NCI-H748 (cell line): ENCODE measurements at regions not wholly inside any gene's neighbourhood (a gene's known extent, or its start where the extent isn't known, plus 50 kb on each side); places are given as distances from the start of the nearest gene placed in this dataset.
"Not testable (repeated sequence)": the region's sequence is repeated elsewhere in the genome, so short reads cannot be mapped to it uniquely, and the experiment has no call there.

Source experiments
- DNase-seq: peaks from one replicate; lab custom pipeline; 2025; ENCODE audit not compliant: unreplicated experiment; lab: John Stamatoyannopoulos, UW

GRCh38 chr16:88145824-88146405 is 194.7 kb downstream of the BANP start:
- not testable (repeated sequence) for DNase-seq

DNA sequence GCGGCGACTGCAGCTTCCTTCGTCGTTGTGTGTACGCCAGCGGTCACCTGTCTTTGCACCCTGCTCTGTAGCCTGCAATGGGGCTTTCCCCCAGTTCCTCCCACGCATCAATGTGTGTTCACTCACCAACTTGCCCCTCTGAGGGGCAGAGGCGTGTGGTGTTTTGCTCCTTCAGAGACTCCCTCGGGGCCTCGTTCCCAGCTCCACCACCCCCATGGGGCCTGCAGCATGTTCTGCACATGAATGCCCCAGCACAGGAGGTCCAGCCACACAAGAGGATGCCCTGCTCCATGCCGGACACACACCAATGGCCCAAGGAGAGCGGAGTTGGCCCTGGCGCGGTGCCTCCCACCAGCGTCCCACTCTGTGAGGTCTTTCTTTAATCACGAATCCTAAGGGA is 196.8 kb downstream of the BANP start:
- not testable (repeated sequence) for DNase-seq

DNA sequence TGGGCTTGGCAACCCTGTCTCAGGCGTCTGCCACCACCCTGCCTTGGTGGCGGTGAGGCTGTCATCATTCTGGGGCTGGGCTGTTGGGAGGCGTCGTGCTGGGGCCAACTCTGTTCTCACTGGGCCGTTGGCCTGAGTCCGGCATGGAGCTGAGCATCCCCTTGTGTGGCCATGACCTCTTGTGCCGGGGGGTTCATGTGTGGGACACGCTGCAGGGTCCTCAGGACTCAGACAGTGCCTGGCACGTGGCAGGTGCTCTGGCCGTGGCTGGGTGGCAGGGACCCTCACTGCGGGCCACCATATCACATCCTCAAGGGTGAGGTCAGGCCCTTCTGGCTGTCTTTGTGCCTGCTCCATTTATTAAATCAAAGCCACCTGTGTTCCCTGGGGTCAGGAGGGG is 197.4 kb downstream of the BANP start:
- DNase-seq, result not testable (repeated sequence)

DNA sequence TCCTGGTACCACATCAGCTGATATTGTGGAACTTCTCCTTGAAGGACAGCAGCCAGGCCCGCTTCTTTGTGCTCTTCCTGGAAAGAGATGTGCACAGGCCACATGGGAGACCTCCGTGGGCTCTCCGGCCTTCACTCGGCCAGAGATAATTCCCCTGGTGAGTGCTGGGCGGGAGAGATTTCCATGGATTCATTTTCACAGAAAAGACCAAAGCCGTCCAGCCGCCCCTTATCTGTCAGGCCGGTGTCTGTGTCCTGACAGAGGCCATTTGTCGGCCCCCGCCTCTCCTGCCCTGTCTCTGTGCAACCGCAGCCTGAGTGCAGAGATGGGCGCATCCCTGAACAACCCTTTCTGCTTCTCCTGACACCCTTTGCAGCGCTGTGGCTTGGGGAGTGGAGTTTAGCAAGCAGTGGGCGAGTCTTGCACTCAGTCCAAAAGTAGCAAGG is 197.9 kb downstream of the BANP start:
- DNase-seq, result not testable (repeated sequence)

GRCh38 chr16:88149663-88150062 is 198.4 kb downstream of the BANP start:
- DNase-seq, result not testable (repeated sequence)

GRCh38 chr16:88150456-88151128 is 199.4 kb downstream of the BANP start:
- DNase-seq, result not testable (repeated sequence)

DNA sequence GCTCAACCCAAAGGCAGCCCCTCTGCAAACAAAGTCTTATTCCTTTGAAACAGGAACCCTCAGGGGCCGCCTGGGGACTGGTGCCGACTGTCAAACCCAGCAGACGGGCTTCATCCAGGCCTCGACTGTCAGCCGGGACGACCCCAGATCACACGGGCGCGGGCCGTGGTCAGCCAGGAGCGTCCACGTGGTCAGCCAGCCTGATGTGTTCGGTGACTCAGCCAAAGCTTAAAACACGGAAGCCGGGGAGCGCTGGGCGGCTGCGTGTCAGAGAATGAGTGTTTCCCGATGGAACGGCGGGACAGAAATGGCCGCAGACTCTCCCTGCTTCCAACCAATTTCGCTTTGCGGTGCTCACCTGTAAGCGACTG is 199.9 kb downstream of the BANP start:
- DNase-seq, result not testable (repeated sequence)

GRCh38 chr16:88151859-88152843 is 200.9 kb downstream of the BANP start:
- DNase-seq, result not testable (repeated sequence)

GRCh38 chr16:88152879-88153278 is 201.6 kb downstream of the BANP start:
- not testable (repeated sequence) for DNase-seq

- DNase-seq, result not testable (repeated sequence)
These were observed 202.3 kb downstream of the BANP start for GRCh38 chr16:88153516-88153915.

DNA sequence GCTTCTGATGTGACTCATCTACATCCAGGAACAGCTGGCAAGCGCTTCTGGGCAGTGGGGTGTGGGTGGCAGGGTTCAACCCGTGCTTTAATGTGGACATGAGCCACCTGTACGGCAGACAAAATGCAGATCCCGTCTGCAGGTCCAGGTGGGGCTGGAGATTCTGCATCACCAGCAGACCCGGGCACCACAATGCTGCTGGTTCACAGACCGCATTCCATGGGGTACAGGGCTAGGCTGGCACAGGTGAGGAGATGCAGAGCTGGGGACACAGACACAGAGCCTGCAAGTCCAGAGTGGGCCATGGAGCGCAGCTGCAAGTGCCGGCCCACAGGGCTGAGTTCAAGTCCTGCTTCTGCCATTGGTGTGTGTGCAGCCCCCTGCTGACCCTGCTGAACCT is 203.7 kb downstream of the BANP start:
- DNase-seq, result not testable (repeated sequence)

DNA sequence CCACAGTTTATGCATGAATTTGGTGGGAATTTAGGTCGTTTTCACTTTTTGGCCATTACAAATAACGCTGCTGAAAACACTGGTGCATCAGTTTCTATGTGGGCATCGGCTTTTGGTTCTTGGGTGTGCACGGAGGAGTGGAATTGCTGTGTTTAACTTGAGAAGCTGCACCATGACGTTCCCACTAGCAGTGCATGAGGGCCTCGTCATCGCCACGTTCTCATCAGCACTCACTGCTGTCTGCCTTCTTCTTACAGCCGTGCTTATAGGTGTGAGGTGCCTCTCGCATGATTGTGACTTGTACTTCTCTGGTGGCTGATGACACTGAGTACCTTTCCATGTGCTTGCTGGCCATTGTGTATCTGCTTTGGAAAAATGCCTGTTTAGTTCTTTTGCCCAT is 204.4 kb downstream of the BANP start:
- DNase-seq, result not testable (repeated sequence)

DNA sequence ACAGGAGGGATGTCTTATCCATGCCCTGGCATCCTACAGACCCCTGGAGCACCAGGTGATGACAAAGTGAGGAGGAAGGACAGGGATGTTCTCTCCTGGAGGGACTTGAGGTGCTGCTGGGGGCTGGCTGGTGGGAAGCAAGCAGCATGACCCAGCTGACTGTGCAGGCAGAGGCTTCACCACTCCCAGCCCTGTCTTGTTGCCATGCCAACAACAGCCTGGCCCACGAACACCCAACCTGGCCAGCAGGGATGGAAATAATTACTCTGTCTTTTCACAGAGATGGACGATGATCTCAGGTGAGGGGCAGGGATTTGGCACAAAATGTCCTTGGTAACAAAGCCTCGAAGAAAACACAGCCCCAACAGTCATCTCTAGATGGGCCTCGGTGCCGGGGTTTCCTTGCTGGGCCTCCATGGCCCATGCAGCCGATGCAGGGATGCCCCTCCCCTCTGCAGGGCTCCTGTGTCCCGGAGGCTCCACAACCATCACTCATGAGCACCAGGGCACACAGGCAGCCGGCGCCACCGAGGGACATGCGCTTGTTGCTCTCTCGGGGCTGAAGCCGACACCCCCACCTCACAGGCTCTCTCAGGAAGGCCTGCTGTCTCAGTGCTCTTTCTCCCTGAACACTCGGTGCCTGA is 205.5 kb downstream of the BANP start:
- not testable (repeated sequence) for DNase-seq

GRCh38 chr16:88157686-88158085 is 206.5 kb downstream of the BANP start:
- DNase-seq, result not testable (repeated sequence)

GRCh38 chr16:88158256-88159045 is 207.2 kb downstream of the BANP start:
- not testable (repeated sequence) for DNase-seq

DNA sequence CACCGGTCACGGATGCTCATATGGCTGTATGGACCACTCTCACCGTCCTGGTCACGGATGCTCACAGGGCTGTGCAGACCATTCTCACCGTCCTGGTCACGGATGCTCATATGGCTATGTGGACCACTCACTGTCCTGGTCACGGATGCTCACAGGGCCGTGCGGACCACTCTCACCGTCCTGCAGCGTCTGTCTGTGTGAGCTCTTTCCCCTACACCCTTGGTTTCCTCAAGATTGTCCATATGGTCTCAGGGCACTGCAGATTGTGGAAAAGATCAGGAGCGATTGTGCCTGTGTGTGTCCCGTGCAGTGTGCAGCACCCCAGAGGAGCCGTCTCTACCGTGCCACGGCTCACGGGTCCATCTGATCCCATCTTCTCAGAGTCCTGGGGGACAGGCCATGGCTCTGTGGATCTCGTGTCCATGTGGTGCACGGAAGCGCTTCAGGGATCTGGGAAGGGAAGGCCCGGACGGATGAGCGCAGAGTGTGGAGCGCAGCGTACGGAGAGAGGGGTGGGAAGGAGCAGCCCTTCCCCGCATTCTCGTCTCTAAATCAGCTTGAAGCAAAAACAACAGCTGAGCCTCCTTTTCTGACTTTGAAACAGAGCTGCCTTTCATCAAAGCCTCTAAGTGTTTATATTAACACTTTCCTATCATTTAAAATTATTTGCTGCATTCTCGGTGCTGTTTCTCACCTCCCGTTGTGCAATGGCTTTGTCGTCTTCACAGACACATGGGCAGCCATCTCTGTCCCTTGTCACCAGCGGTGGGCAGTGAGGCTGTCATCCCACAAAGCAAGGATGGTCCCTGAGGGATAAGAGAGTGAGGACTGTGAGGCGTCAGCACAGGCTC is 208.0 kb downstream of the BANP start:
- DNase-seq, result not testable (repeated sequence)

- DNase-seq, result not testable (repeated sequence)
These were observed 208.7 kb downstream of the BANP start for GRCh38 chr16:88159897-88160335.

DNA sequence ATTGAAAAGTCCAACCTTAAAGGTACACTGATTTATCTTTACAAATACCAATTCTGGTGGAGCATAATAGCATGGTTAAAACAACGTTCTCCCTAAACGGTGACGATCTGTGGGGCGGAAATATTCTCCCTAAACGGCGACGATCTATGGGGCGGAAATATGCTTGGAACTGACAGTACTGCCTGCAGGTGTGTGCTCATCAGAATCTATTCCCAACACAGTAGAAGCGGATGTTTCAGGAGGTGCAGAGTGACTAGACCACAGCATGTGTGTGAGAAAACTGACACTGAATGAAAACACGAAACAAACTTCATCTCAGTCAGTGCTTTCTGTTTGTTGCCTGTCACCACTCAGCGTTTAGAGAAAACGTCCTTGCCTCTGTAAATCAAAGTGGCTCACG is 210.0 kb downstream of the BANP start:
- DNase-seq, result not testable (repeated sequence)

DNA sequence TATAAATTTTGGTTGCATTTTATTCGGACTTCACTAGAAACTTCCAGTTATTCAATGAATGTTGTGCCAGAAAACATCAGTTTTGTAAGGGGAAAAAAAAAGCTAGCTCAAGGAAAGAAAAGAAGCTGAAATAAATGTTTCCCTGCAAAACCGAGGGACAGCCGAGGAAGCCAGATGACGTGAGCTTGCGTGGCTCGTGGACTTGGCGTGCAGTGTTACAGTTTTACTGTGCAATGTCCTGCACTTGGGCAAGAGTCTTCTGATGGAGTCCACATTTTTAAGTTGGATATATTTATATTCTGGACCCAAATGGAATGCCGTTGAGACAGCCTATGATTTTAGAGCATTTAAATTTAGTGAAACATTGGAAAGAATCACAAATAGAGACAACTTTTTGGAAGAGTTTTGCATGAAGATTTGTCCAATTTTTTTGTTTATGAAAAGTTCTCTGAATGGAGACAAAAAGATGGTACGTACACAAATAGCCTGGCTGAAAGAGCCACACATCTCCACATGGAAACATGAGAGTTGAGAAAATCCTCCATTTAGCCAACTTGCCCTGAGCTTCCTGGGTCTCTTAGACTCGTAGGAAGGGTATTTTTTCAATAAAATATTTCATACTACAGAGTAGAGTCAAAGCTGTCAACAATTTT is 210.5 kb downstream of the BANP start:
- not testable (repeated sequence) for DNase-seq
